GM23338 (cell line): ENCODE measurements at regions not wholly inside any gene's neighbourhood (a gene's known extent, or its start where the extent isn't known, plus 50 kb on each side); places are given as distances from the start of the nearest gene placed in this dataset.

Source experiments
- ATAC-seq: fragments of 200-7000 bp; cut with Tn5 transposase; 3 replicates; pipeline ENCODE4 v1.9.1; 2020
- DNase-seq: peaks from one replicate; pipeline ENCODE4 v3.0.0-alpha.2; 2015; ENCODE audit warnings: low spot score
- H2AFZ ChIP-seq: fragments of 200-600 bp; sonication (generic); 2 replicates; pipeline ENCODE4 v1.8.0; 2016; ENCODE audit warnings: antibody characterized with exemption, mild to moderate bottlenecking, moderate library complexity
- H3F3A ChIP-seq: fragments of 200-600 bp; sonication (generic); replicated peaks from 2 replicates; pipeline ENCODE4 v1.8.0; 2017; ENCODE audit warnings: antibody characterized with exemption, mixed run types, low read depth
- H3K27ac ChIP-seq: fragments of 200-600 bp; sonication (generic); 2 replicates; pipeline ENCODE4 v1.6.1; 2016; ENCODE audit warnings: low read depth
- H3K27me3 ChIP-seq: fragments of 200-600 bp; sonication (generic); 2 replicates; pipeline ENCODE4 v1.8.0; 2016; ENCODE audit warnings: mild to moderate bottlenecking, mixed run types, moderate library complexity; ENCODE audit not compliant: insufficient read depth
- H3K36me3 ChIP-seq: fragments of 200-600 bp; sonication (generic); 2 replicates; pipeline ENCODE4 v1.8.0; 2016; ENCODE audit warnings: mild to moderate bottlenecking; ENCODE audit not compliant: insufficient read depth
- H3K4me1 ChIP-seq: fragments of 200-600 bp; sonication (generic); 2 replicates; pipeline ENCODE4 v1.8.0; 2016; ENCODE audit warnings: mild to moderate bottlenecking, moderate library complexity; ENCODE audit not compliant: insufficient read depth
- H3K4me2 ChIP-seq: fragments of 200-600 bp; sonication (generic); 2 replicates; pipeline ENCODE4 v1.7.1; 2017; ENCODE audit warnings: mixed run types
- H3K4me3 ChIP-seq: fragments of 200-600 bp; sonication (generic); 2 replicates; pipeline ENCODE4 v1.6.1; 2016; ENCODE audit warnings: mixed run types
- H3K79me2 ChIP-seq: fragments of 200-600 bp; sonication (generic); replicated peaks from 2 replicates; pipeline ENCODE4 v1.8.0; 2017; ENCODE audit warnings: mild to moderate bottlenecking; ENCODE audit not compliant: insufficient read depth
- H3K9me2 ChIP-seq: fragments of 200-600 bp; sonication (generic); 2 replicates; pipeline ENCODE4 v1.8.0; 2017; ENCODE audit not compliant: insufficient read depth
- H4K20me1 ChIP-seq: fragments of 200-600 bp; sonication (generic); replicated peaks from 2 replicates; pipeline ENCODE4 v1.8.0; 2017; ENCODE audit warnings: mild to moderate bottlenecking; ENCODE audit not compliant: insufficient read depth
- H3K27ac Mint-ChIP-seq: 2 replicates; pipeline ENCODE4 v1.8.0; 2020; ENCODE audit warnings: inconsistent platforms, mild to moderate bottlenecking, moderate library complexity, mixed read lengths
- H3K27me3 Mint-ChIP-seq: 3 replicates; pipeline ENCODE4 v1.8.0; 2022; ENCODE audit warnings: low read depth, mild to moderate bottlenecking, moderate library complexity, mixed read lengths, inconsistent platforms; ENCODE audit not compliant: insufficient read depth, poor library complexity
- H3K36me3 Mint-ChIP-seq: 3 replicates; pipeline ENCODE4 v1.8.0; 2021; ENCODE audit warnings: low read depth, mild to moderate bottlenecking, inconsistent platforms, moderate library complexity, mixed read lengths
- H3K4me1 Mint-ChIP-seq: 3 replicates; pipeline ENCODE4 v1.8.0; 2020; ENCODE audit warnings: mild to moderate bottlenecking, inconsistent platforms, mixed read lengths
- H3K4me3 Mint-ChIP-seq: 3 replicates; pipeline ENCODE4 v1.8.0; 2021; ENCODE audit warnings: moderate library complexity, mild to moderate bottlenecking, inconsistent platforms, mixed read lengths
- H3K9me3 Mint-ChIP-seq: 3 replicates; pipeline ENCODE4 v1.8.0; 2020; ENCODE audit warnings: moderate library complexity, mild to moderate bottlenecking, inconsistent platforms, mixed read lengths
- CREB1 ChIP-seq: fragments of 250-450 bp; sonication (Bioruptor Pico); IDR thresholded peaks from 2 replicates; pipeline ENCODE4 v1.5.0; 2020; ENCODE audit warnings: low read depth, mild to moderate bottlenecking, moderate library complexity
- CTCF ChIP-seq, 2 experiments: fragments of 200-600 bp in 1 of 2; sonication (generic) in 1 of 2; conservative IDR thresholded peaks; 2 replicates each; pipeline versions ENCODE4 v1.5.1 to v1.6.1; 2016 to 2017; ENCODE audit warnings: antibody characterized with exemption in 2 of 2, low read depth in 2 of 2, mild to moderate bottlenecking in 2 of 2, moderate library complexity in 1 of 2
- ETS1 ChIP-seq: IDR thresholded peaks from 2 replicates; pipeline ENCODE4 v1.6.1; 2016; ENCODE audit warnings: antibody characterized with exemption
- EZH2 ChIP-seq: fragments of 200-600 bp; sonication (generic); IDR thresholded peaks from one replicate; pipeline ENCODE4 v1.8.0; 2017; ENCODE audit warnings: antibody characterized with exemption, mild to moderate bottlenecking, low read depth; ENCODE audit not compliant: unreplicated experiment
- EZH2phosphoT487 ChIP-seq: fragments of 200-600 bp; sonication (generic); IDR thresholded peaks from one replicate; pipeline ENCODE4 v1.8.1; 2018; ENCODE audit warnings: antibody characterized with exemption; ENCODE audit not compliant: unreplicated experiment
- JUNB ChIP-seq: IDR thresholded peaks from one replicate; pipeline ENCODE4 v1.6.1; 2016; ENCODE audit warnings: antibody characterized with exemption; ENCODE audit not compliant: unreplicated experiment
- NANOG ChIP-seq: IDR thresholded peaks from 2 replicates; pipeline ENCODE4 v1.6.1; 2016; ENCODE audit warnings: antibody characterized with exemption, borderline replicate concordance
- POLR2AphosphoS5 ChIP-seq: IDR thresholded peaks from 2 replicates; pipeline ENCODE4 v1.6.1; 2016; ENCODE audit warnings: antibody characterized with exemption, low read depth
- REST ChIP-seq: IDR thresholded peaks from one replicate; pipeline ENCODE4 v1.6.1; 2018; ENCODE audit warnings: antibody characterized with exemption; ENCODE audit not compliant: unreplicated experiment
- STAT1 ChIP-seq: IDR thresholded peaks from one replicate; pipeline ENCODE4 v1.6.1; 2016; ENCODE audit warnings: antibody characterized with exemption; ENCODE audit not compliant: unreplicated experiment
- ZNF114 ChIP-seq: fragments of 250-450 bp; sonication (Bioruptor Pico); IDR thresholded peaks from 2 replicates; pipeline ENCODE4 v1.5.0; 2020; ENCODE audit warnings: mild to moderate bottlenecking, moderate library complexity
- ZNF331 ChIP-seq: fragments of 250-450 bp; sonication (Bioruptor Pico); IDR thresholded peaks from 2 replicates; pipeline ENCODE4 v1.5.0; 2020; ENCODE audit warnings: low read depth, mild to moderate bottlenecking, moderate library complexity
- ZNF462 ChIP-seq: fragments of 250-450 bp; sonication (Bioruptor Pico); IDR thresholded peaks from 2 replicates; pipeline ENCODE4 v1.5.0; 2020; ENCODE audit warnings: mild to moderate bottlenecking, moderate library complexity

- DNase-seq: no peak
- H2AFZ ChIP-seq: no peak overlapping the region
- H3K36me3 ChIP-seq: no peaks in the 10 kb centered on the region
- H3K79me2 ChIP-seq: no peaks in the 10 kb centered on the region
- Mint-ChIP-seq H3K9me3 (no peaks in the 10 kb centered on the region), H3K27ac (no peak overlapping the region), H3K4me1 (peaks cover 7% of the 10 kb centered on the region; the same call in 1 of the 3 replicates), H3K4me3 (no peak overlapping the region), H3K27me3 (peaks cover 5% of the 10 kb centered on the region), H3K36me3 (no peaks in the 10 kb centered on the region; the same call in 2 of the 3 replicates)
- no peak overlapping the region for H3K27ac ChIP-seq
- H3K4me1 ChIP-seq: no peaks in the 10 kb centered on the region
- H3F3A ChIP-seq: no peaks in the 10 kb centered on the region
- no peaks in the 10 kb centered on the region for H4K20me1 ChIP-seq
- TF ChIP-seq CTCF (conservative IDR thresholded peaks at IDR 0.05; ENCODE audit: low read depth in 2 of 2) (no peak), ZNF331 (CRISPR knock-in tag) (no peak), CREB1 (CRISPR knock-in tag) (no peak), ZNF462 (CRISPR knock-in tag) (no peak), JUNB (no peak), POLR2AphosphoS5 (no peak), EZH2phosphoT487 (no peak), ETS1 (no peak), ZNF114 (CRISPR knock-in tag) (no peak), STAT1 (no peak), REST (no peak), EZH2 (no peak), NANOG (no peak)
- H3K4me2 ChIP-seq: no peak overlapping the region
- no peak for ATAC-seq
- no peaks in the 10 kb centered on the region for H3K9me2 ChIP-seq
- H3K27me3 ChIP-seq: no peaks in the 10 kb centered on the region
- H3K4me3 ChIP-seq: no peak overlapping the region
These were observed 80.8 kb downstream of the FOXA2 start for GRCh38 chr20:22503577-22503976.
